ENCODE measurements at regions not wholly inside any gene's neighbourhood (a gene's known extent, or its start where the extent isn't known, plus 50 kb on each side); places are given as distances from the start of the nearest gene placed in this dataset.

GRCh38 chr3:79822076-79822475 is 54.3 kb upstream of the ROBO1 start:
- no peak for DNase-seq

GRCh38 chr3:79820089-79820488 is 52.3 kb upstream of the ROBO1 start:
- no peak for DNase-seq

- DNase-seq, result no peak
Measured at GRCh38 chr3:79818015-79818414, 50.2 kb upstream of the ROBO1 start.
